GM21825 (cell line): ENCODE measurements at regions not wholly inside any gene's neighbourhood (a gene's known extent, or its start where the extent isn't known, plus 50 kb on each side); places are given as distances from the start of the nearest gene placed in this dataset.
"Not testable (repeated sequence)": the region's sequence is repeated elsewhere in the genome, so short reads cannot be mapped to it uniquely, and the experiment has no call there.

Source experiments
- ATAC-seq: cut with Tn5 transposase; IDR thresholded peaks from one replicate; pipeline ENCODE4 v1.9.1; 2021; ENCODE audit warnings: mild to moderate bottlenecking, moderate library complexity; ENCODE audit not compliant: unreplicated experiment

DNA sequence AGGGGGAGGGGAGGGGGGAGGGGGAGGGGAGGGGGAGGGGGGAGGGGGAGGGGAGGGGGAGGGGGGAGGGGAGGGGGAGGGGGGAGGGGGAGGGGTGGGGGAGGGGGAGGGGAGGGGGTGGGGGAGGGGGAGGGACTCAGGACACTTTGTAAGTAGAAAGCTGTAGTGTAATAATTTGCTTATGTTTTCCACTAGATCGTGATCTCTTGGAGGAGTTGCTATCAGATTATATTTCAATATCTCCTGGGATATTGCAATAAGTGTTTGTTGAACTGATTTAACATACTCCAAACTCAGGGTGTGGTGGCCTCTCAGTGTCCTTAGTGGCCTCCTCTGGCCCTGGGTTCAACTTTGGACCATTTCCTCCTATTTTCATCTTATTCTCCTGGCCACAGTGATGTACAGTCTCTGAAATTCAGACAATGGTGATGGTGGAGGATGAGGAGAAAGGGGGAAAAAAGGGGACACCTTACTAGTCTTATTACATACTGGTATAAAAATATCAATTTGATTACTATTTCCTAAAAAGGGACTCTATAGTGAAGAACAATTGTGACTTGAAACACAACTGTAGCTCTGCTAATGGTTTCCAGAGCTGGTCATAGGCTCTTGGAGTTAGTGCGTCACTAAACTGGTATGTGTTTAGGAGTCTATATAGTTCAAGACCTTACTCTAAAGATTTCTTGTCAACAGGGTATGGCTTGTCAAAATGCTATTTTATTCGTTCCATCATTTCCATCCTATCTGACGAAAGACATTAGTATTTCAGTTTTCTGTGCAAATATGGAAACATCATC lies 89.6 kb downstream of the DDX1 start:
- ATAC-seq: no peak

DNA sequence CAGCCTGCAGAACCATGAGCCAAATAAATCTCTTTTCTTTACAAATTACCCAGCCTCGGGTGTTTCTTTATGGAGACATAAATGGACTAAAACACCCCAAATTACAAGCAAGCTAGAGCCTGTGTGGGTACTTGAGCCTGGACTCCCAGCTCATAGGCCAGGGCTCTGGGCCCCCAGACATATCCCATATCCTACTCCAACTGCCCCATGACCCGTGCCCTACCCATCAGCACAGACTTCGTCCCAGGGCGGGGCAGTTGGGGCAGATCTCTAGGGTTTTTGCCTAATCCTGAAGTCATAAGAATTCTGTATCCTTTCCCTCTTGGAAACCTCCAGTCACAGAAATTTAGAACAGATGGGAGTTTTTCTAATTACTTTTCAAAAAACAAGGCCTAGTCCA lies 90.7 kb downstream of the DDX1 start:
- ATAC-seq: no peak

DNA sequence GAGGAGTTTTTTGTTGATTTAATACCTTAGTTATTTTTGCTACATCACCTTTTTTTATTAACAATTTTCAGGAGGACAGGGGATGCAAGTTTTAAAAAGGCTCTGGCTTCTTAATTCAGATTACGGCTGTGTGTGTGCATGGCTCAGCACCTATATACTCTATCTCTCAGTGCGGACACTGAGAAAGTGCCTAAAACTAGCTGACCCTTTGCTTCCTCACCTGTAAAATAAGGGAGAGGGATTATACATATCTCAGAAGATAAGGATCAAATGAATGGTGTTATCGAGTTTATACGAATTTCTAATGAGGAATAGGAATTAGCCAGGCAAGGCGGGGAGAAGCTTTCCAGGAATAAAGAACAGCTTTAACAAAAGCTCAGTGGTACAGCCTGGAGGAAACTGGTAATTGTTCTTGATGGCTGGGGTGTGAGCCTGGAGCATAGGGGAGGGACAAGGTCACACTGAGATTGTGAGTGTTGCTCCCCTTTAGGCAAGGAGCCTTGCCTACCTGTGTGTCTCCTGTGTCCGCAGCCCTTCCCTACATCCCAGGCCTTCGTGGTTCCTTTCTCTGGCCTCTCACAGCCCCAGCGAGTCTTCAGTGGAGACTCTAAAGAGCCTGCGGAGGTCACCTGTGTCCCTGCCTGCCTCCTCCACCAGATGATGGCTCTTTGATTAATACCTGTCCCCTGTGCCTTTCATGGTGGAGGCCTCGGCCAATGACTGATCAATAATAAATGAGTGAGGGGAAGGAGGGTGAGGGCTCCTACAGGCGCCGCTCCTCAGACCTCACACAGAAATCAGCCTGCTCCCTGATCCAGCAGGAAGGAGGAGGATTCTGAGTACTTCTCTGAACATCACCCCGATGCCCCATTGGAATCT lies 92.7 kb downstream of the DDX1 start:
- ATAC-seq: no peak

DNA sequence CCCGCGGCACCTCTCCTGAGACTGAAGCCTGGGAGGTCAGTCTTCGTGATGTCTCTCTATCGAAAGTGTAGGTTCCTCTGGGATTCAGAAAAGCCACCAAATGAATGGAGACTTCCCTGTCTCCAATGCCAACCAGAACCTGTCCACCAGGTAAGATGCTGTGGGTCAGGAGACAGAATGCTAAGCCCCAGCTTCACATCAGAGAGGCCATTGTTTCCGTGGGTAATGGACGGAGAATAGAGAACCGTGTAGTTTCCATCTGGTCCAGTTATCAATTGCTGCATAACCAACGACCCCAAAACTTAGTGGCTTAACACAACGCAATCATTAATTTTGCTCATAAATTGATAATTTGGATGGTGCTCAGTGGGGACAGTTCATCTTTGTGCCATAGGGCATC lies 93.5 kb downstream of the DDX1 start:
- no peak for ATAC-seq

DNA sequence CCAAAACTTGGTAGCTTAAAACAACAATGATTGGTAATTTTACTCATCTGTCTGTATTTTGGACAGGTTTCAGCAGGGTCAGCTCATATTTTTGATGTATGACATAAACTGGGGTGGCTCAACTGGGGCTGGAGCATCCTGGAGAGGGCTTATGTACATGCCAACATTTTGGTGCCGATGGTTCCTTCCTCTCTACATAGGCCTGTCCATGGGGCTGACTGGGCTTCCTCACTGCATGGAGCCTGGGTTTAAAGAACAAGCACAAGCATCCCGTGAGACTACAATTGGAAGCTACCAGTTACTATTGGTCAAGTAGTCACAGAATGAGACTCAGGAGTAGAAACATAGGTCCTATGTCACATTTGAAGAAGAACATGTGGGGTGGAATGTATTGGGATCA lies 95.0 kb downstream of the DDX1 start:
- no peak for ATAC-seq

DNA sequence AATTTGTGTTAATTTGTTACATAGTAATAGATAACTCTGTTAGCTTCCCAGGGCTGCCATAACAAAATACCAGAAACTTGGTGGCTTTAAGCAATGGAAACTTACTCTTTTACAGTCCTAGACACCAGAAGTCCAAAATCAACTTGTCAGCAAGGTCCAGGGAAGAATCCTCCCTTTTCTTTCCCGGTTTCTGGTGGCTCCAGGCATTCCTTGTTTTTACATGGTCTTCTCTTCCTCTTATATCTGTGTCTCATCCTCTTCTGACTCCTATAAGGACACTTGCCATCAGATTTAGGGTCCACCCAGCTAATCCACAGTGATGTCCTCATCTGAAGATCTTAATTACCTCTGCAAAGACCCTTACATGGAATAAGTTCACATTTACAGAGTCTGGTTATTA lies 95.6 kb downstream of the DDX1 start:
- no peak for ATAC-seq

DNA sequence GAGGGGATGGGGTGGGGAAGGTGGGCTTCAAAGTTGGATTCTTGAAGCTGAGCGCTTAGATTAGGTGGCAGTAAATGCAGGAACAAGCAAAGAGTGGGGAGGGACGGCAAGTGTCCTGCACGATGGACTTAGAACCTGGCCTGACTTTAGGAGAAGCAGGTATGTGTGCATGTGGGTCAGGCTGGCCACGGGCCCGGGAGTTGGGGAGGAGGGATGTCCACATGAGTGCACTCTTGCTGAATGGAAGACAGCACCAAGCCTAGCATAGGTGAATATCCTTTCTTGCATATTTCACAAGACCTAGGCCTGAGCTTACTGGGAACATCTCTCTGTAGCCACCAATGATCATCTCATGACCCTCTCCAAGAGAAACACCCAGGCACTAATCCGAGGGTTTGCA lies 96.1 kb downstream of the DDX1 start:
- no peak for ATAC-seq

DNA sequence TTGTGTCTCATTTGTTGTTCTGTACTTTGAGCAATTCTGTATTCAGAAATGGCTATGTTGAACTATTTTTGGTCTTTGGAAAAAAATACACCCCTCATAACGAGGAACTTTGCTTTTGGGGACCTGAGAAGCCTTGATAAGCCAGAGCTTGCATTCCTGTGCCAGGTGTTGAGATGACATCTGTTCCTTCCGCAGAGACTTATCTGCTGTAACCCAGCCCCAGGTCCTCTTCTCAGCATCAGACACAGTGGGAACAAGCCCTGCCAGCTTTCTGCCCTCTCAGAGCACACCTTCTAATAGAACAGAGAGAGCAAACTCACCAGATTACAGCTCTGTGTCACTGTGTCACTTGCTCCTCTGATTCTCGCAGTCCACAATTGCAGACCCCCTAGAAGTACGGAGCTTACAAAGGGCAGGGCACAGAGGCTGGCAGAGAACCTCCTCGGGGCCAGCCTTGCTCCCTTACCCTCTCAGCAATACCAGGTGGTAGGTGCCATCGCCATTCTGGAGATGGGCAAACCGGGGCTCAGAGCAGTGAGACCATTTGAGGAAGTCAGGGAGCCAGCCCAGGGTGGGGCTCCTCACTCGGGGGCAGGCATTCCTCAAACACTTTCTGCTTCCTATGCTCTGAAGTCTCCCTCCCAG lies 97.4 kb downstream of the DDX1 start:
- no peak for ATAC-seq

DNA sequence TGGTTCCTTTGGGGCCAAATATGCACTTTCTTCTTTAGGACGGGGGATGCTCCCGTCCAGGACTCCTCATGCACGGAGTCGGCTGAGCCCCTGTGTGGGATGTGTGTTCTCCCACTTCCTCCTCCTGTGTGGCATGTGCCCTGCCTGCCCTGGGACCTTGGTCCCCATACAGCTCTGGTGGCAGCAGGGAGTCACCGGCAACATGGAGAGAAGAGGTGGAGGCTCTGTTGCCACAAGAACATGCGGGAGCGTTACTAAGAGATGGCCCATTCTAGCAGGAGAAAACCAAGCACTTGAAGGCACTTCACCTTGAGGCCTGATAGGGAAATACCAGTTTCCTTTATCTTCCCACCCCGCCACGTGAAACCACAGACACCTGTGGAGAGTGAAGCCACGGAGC lies 98.0 kb downstream of the DDX1 start:
- ATAC-seq: no peak

DNA sequence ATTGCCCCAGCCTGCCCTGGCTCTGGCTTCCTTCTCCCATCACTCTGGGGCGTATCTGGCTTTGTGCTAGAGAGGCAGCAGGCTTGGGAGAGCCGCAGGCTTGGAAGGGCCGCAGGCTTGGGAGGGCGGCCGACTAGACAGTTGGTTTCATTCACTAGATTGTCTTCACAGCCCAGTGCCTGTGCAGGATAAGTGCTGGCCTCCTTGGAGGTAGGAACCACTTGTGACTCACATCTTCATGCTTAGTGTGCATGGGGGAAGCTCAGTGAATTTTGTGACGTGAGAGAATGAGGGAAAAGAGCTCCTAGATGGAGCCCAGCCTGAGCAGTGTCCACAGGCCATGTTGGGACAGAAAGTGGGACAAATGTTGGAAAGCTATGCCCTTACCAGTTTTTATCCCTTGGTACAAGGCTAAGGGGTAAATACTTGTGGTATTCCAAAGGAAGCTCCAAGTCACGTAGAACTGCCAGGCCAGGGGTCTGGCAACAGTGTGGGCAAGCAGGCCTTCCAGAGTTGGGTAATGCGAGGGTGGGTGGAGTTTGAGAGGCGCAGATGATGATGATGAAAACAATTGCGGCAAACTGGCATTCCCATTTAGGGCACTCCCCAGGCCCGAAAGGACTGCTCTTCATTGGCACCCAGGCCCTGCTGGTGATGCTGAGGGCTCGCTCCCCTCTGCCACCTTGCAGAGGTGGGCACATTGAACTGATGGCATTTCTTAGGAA lies 100.1 kb downstream of the DDX1 start:
- no peak for ATAC-seq

DNA sequence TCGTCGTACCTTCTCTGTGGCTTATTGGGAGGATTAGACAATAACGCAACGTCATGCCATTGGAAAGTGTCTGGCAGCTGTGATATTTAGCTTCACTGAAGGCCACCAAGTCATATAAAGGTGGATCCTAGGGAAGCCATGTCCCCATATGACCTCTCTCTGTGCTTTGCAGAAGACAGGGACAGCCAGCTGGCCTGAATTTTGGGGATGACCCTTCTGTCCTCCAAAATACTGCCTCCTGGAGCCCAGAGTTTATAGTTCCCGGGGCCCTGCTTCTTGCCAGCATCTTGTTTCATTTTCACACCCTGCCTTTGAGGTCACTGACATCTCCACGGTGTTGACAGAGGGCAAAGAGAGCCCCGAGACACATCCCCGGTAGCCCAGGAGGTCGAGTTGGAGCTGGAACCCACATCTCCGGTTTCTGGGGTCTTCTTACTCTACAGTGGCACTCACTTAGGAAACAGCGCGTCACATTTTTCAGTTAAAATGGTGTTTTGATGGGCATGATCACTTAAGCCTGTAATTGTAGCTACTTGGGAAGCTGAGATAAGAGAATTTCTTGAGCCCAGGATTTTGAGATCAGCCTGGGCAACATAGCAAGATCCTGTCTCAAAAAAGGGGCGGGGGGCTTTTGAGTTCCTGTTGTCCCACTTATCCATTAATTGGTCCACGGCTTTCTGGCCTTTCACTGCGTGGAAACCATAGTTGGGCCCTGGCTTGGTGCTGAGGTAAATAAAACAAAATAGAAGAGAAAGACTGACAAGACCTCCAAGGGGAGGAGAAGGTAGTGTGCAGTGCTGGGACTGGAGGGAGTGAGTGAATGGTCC lies 101.1 kb downstream of the DDX1 start:
- no peak for ATAC-seq

DNA sequence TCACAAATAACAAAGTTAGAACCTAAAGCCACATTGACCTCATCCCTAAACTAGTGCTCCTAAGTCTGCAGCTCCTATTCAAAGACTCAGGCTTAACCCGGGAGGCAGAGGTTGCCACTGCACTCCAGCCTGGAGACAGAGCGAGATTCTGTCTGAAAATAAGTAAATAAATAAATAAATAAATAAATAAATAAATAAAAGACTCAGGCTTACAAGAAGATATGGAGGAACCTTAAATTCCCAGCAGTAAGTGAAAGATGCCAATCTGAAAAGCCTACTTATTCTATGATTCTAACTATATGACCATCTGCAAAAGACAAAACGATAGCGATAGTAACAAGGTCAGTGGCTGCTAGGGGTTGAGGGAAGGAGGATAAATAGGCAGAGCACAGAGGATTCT lies 101.7 kb downstream of the DDX1 start:
- no peak for ATAC-seq

DNA sequence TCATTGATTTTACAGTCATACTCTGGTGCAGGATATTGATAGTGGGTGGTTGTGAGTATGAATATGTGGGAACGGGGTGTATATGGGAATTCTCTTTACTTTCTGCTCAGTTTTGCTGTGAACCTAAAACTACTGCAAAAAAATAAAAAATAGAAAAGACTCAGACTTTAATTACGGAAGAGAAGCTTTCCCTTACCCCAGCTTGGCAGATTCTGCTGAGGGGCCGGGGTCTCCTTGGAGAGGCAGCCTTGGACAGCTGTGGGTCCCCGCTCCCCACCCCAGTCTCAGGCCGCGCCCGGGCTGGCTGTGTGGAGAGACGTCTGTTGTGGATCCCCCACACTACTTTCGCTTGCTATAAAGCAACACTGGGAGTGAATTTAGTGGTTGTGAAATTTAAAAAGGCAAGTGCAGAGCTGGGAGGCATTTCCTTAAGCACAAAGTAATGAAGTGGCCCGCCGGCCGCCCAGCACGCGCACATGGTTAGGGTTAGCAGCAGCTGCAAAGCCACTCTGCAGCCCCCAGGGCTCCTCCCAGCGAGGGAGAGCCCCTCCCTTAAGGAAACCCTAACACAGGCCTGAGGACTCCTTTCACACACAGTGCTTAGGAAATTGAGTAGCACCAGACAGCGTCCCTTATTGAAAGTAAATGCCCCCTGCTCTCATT lies 102.4 kb downstream of the DDX1 start:
- ATAC-seq: no peak

DNA sequence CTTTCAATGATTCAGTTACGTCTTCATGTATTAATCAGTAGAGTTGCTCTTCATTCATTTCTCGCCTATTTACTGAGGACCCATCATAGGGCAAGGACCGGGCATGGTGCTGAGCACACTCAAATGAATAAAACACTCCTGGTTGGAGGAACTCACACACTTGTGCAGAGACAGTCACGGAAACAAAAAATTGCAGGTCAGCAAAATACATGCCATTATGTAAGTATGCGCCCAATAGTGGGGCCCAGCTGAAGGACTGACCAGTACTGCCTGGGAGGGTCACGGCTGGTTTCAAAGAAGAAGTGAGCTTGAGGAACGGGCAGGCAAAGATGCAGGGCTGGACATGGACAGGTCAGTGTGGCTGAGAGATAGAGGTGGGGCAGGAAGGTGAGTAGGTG lies 102.9 kb downstream of the DDX1 start:
- ATAC-seq: no peak

DNA sequence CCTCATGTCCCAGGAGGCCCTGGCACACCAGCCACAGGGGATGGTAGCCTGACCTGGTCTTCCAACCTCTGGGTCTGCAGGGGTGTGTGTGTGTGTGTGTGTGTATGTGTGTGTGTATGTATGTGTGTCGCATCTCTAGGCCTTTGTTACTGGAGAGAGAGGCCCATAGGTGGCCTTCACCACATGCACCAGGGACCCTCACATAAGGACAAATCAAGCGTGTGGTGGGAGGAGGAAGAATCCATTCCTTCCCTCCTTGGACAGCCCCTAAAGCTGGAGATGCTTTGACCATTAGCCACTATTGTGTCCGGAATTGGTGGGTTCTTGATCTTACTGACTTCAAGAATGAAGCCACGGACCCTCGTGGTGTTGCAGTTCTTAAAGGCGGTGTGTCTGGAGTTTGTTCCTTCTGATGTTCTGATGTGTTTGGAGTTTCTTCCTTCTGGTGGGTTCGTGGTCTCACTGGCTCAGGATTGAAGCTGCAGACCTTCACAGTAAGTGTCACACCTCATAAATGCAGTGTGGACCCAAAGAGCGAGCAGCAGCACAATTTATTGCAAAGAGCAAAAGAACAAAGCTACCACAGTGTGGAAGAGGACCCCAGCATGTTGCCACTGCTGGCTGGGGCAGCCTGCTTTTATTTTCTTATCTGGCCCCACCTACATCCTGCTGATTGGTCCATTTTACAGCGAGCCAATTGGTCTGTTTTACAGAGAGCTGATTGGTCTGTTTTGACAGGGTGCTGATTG lies 104.1 kb downstream of the DDX1 start:
- no peak for ATAC-seq

DNA sequence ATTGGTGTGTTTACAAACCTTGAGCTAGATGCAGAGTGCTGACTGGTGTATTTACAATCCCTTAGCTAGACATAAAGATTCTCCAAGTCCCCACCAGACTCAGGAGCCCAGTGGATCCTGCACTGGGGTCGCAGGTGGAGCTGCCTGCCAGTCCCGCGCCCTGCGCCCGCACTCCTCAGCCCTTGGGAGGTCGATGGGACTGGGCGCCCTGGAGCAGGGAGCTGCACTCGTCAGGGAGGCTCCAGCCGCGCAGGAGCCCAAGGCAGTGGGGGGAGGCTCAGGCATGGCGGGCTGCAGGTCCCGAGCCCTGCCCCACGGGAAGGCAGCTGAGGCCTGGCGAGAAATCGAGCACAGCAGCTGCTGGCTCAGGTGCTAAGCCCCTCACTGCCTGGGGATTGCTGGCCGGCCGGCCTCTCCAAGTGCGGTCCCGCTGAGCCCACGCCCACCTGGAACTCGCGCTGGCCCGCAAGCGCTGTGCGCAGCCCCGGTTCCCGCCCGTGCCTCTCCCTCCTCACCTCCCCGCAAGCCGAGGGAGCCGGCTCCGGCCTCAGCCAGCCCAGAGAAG lies 105.0 kb downstream of the DDX1 start:
- not testable (repeated sequence) for ATAC-seq

DNA sequence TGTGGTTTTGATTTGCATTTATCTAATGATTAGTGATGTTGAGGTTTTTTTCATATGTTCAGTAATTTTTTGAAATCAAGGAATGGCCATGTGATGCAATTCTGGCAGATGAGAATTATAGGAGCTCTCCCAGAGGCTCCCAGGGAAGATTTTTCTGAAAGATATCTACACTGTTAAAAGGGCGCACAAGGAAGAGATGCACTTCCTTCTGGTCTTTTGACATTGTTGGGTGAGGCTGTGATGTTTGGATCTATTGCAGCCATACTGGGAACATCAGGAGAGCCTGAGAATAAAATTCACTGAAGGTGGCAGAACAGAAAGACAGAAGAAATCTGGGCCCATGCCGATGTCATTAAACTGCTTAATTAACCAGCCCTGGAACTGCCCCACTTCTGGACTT lies 108.5 kb downstream of the DDX1 start:
- no peak for ATAC-seq

DNA sequence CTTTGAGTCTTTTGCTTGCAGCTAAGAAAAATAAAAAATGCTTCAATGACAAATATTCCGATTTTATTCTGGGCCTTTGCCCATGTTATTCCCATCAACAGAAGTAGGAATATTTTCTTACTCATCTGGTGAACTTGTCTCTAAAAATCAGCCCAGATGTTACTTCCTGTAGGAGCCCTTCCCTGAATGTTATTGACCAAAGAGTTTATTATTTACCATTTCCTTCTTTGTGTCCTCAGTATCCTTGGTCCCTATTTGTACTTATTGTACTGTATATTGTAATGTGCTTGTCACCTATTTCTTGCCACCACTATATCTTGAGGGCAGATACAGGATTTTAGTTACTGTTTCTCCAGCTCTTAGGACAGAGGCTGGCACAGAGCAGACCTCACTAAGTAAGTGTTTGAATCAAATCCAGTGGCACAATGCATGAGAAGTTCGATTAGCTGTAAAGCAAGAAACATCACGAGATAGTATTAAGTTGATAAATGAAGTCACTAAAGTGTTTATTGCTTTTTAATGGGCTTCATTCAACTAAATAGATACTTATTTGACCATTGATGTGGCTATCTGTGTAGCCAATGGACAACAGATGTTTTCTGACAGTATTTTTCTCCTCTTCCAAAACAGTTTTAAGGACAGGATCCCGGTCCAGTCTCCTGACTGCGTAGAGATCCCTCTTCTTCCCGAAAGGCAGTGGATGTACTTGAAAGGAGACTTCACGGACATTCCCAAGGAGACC lies 109.1 kb downstream of the DDX1 start:
- no peak for ATAC-seq
